ENCODE measurements at regions not wholly inside any gene's neighbourhood (a gene's known extent, or its start where the extent isn't known, plus 50 kb on each side); places are given as distances from the start of the nearest gene placed in this dataset.

DNA sequence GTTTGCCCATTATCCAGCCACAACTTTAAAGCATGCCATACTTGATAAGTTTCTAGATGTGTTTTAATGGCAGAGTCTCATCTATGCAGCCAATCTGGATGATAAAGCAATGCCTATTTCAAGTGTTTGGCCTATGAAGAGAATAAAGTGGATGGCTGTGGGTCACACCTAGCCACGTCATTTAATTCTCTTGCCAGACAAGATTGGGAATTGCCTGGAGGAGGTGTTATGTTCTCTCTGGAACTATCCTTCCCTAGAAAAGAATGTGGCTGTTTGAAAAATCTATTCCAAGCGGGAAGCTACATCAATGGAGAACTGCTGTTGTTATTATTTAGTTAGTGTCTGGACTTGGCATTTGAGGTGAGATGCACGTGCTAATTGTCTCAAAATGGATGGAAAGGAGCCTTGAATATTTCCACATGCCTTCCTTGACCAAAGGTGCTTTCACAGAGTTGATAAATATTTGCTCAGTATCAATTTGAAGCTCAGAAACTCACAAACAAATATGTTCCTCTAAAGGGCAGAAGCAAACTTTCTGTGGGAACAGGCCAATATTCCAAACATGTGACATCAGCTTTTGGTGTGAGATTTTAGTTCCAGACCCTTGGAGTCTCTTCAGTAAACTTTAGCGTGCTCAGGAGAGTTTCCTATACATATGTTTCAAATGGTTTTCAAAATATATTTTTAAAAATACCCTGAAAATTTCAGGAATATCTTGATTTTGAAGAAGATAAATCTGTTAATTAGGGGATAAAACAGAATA lies 510.6 kb upstream of the SGO1 start:
- TF ChIP-seq, protein P1, sequence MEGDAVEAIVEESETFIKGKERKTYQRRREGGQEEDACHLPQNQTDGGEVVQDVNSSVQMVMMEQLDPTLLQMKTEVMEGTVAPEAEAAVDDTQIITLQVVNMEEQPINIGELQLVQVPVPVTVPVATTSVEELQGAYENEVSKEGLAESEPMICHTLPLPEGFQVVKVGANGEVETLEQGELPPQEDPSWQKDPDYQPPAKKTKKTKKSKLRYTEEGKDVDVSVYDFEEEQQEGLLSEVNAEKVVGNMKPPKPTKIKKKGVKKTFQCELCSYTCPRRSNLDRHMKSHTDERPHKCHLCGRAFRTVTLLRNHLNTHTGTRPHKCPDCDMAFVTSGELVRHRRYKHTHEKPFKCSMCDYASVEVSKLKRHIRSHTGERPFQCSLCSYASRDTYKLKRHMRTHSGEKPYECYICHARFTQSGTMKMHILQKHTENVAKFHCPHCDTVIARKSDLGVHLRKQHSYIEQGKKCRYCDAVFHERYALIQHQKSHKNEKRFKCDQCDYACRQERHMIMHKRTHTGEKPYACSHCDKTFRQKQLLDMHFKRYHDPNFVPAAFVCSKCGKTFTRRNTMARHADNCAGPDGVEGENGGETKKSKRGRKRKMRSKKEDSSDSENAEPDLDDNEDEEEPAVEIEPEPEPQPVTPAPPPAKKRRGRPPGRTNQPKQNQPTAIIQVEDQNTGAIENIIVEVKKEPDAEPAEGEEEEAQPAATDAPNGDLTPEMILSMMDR (IDR thresholded peaks at IDR 0.05), result no peak
- TF ChIP-seq POLR2A (IDR thresholded peaks at IDR 0.05), result no peak

All from Peyer's patch (tissue), 4 donors.